Forelimb muscle (tissue), 1 donor: ENCODE measurements at regions not wholly inside any gene's neighbourhood (a gene's known extent, or its start where the extent isn't known, plus 50 kb on each side); places are given as distances from the start of the nearest gene placed in this dataset.

Experiments used
- DNase-seq: peaks from one replicate; pipeline ENCODE4 v3.0.0-alpha.2; 2013; ENCODE audit warnings: low read depth

GRCh38 chr14:28468191-28469151, 298.1 kb upstream of the FOXG1 start:
- no peak for DNase-seq

- no peak for DNase-seq
These were observed 284.1 kb upstream of the FOXG1 start for GRCh38 chr14:28482251-28483040.

- DNase-seq, result no peak
These were observed 283.1 kb upstream of the FOXG1 start for GRCh38 chr14:28483506-28483905.

- DNase-seq, result no peak
These were observed 277.9 kb upstream of the FOXG1 start for GRCh38 chr14:28488684-28489083.

- no peak for DNase-seq
These were observed 273.1 kb upstream of the FOXG1 start for GRCh38 chr14:28493516-28493915.

GRCh38 chr14:28494196-28494595, 272.4 kb upstream of the FOXG1 start:
- DNase-seq, result no peak

GRCh38 chr14:28496364-28496763, 270.2 kb upstream of the FOXG1 start:
- DNase-seq, result no peak

- DNase-seq, result no peak
These were observed 264.1 kb upstream of the FOXG1 start for GRCh38 chr14:28502517-28502916.

GRCh38 chr14:28515571-28515970, 251.0 kb upstream of the FOXG1 start:
- no peak for DNase-seq

- no peak for DNase-seq
These were observed 229.7 kb upstream of the FOXG1 start for GRCh38 chr14:28536889-28537288.

GRCh38 chr14:28542040-28542439, 224.5 kb upstream of the FOXG1 start:
- DNase-seq, result no peak

- DNase-seq, result no peak
These were observed 201.2 kb upstream of the FOXG1 start for GRCh38 chr14:28565345-28565744.

GRCh38 chr14:28570391-28570790, 196.2 kb upstream of the FOXG1 start:
- DNase-seq, result no peak

- DNase-seq, result no peak
These were observed 195.0 kb upstream of the FOXG1 start for GRCh38 chr14:28571636-28572035.

- DNase-seq, result no peak
These were observed 190.1 kb upstream of the FOXG1 start for GRCh38 chr14:28576523-28576922.

GRCh38 chr14:28577187-28577586, 189.4 kb upstream of the FOXG1 start:
- DNase-seq, result no peak

GRCh38 chr14:28577711-28578131, 188.9 kb upstream of the FOXG1 start:
- DNase-seq, result no peak

GRCh38 chr14:28584951-28585350, 181.6 kb upstream of the FOXG1 start:
- no peak for DNase-seq

GRCh38 chr14:28589792-28590191, 176.8 kb upstream of the FOXG1 start:
- DNase-seq, result no peak

GRCh38 chr14:28596391-28596790, 170.2 kb upstream of the FOXG1 start:
- DNase-seq, result peak; percentile 43

- DNase-seq, result no peak
These were observed 167.4 kb upstream of the FOXG1 start for GRCh38 chr14:28599191-28599590.

GRCh38 chr14:28599605-28600004, 167.0 kb upstream of the FOXG1 start:
- no peak for DNase-seq

GRCh38 chr14:28603606-28604005, 163.0 kb upstream of the FOXG1 start:
- peak; percentile 36 for DNase-seq
